ENCODE measurements at regions not wholly inside any gene's neighbourhood (a gene's known extent, or its start where the extent isn't known, plus 50 kb on each side); places are given as distances from the start of the nearest gene placed in this dataset.
A peak's percentile ranks its signal among the peaks of the same experiment; 100 is the strongest.

GRCh38 chr6:139534472-139535115 lies 160.1 kb upstream of the CITED2 start:
- Histone ChIP-seq H3K36me3 (no peaks in the 10 kb centered on the region), H3K4me3 (no peak overlapping the region), H3K27me3 (replicated peaks; ENCODE audit: insufficient read depth) (no peaks in the 10 kb centered on the region), H3K9me3 (no peaks in the 10 kb centered on the region), H3K4me1 (replicated peaks) (peaks cover 7% of the 10 kb centered on the region), H3K27ac (no peak overlapping the region)
- no peak for TF ChIP-seq POLR2A (IDR thresholded peaks at IDR 0.05)
- TF ChIP-seq, protein P1, sequence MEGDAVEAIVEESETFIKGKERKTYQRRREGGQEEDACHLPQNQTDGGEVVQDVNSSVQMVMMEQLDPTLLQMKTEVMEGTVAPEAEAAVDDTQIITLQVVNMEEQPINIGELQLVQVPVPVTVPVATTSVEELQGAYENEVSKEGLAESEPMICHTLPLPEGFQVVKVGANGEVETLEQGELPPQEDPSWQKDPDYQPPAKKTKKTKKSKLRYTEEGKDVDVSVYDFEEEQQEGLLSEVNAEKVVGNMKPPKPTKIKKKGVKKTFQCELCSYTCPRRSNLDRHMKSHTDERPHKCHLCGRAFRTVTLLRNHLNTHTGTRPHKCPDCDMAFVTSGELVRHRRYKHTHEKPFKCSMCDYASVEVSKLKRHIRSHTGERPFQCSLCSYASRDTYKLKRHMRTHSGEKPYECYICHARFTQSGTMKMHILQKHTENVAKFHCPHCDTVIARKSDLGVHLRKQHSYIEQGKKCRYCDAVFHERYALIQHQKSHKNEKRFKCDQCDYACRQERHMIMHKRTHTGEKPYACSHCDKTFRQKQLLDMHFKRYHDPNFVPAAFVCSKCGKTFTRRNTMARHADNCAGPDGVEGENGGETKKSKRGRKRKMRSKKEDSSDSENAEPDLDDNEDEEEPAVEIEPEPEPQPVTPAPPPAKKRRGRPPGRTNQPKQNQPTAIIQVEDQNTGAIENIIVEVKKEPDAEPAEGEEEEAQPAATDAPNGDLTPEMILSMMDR (IDR thresholded peaks at IDR 0.05): no peak
- TF ChIP-seq POLR2AphosphoS5 (IDR thresholded peaks at IDR 0.05): no peak
- no peak for DNase-seq (ENCODE audit: low spot score)
- intact Hi-C loops (cut with DNase I): loop anchor here (5.0 kb wide), 1 partner anchor 157 kb away; no protein-coding TSS in a partner anchor
- WGBS: 60% methylated on average over 5 of the region's 5 CpGs

- Histone ChIP-seq H3K4me3 (no peak overlapping the region), H3K27ac (no peak overlapping the region), H3K9me3 (no peaks in the 10 kb centered on the region), H3K36me3 (no peaks in the 10 kb centered on the region), H3K27me3 (replicated peaks; ENCODE audit: insufficient read depth) (no peaks in the 10 kb centered on the region), H3K4me1 (replicated peaks) (peaks cover 7% of the 10 kb centered on the region)
- WGBS: 54% methylated on average over 11 of the region's 11 CpGs
- TF ChIP-seq, protein P1 (IDR thresholded peaks at IDR 0.05): no peak
- TF ChIP-seq POLR2A (IDR thresholded peaks at IDR 0.05): no peak
- intact Hi-C loops (cut with DNase I): no loop called here
- DNase-seq (ENCODE audit: low spot score): peak; percentile 10
Observed at GRCh38 chr6:139533573-139534471, 159.4 kb upstream of the CITED2 start.

GRCh38 chr6:139533171-139533570 lies 158.7 kb upstream of the CITED2 start:
- H3K27me3 ChIP-seq (replicated peaks; ENCODE audit: insufficient read depth): no peaks in the 10 kb centered on the region
- TF ChIP-seq, protein P1 (IDR thresholded peaks at IDR 0.05): no peak
- TF ChIP-seq POLR2A (IDR thresholded peaks at IDR 0.05) (no peak), POLR2AphosphoS5 (IDR thresholded peaks at IDR 0.05) (no peak)
- WGBS: 93% methylated on average over 4 of the region's 4 CpGs
- no peak overlapping the region for H3K4me3 ChIP-seq
- no peaks in the 10 kb centered on the region for H3K9me3 ChIP-seq
- H3K27ac ChIP-seq: no peak overlapping the region
- H3K4me1 ChIP-seq (replicated peaks): peaks cover 7% of the 10 kb centered on the region
- DNase-seq (ENCODE audit: low spot score): no peak
- no peaks in the 10 kb centered on the region for H3K36me3 ChIP-seq
- intact Hi-C loops (cut with DNase I): no loop called here

DNA sequence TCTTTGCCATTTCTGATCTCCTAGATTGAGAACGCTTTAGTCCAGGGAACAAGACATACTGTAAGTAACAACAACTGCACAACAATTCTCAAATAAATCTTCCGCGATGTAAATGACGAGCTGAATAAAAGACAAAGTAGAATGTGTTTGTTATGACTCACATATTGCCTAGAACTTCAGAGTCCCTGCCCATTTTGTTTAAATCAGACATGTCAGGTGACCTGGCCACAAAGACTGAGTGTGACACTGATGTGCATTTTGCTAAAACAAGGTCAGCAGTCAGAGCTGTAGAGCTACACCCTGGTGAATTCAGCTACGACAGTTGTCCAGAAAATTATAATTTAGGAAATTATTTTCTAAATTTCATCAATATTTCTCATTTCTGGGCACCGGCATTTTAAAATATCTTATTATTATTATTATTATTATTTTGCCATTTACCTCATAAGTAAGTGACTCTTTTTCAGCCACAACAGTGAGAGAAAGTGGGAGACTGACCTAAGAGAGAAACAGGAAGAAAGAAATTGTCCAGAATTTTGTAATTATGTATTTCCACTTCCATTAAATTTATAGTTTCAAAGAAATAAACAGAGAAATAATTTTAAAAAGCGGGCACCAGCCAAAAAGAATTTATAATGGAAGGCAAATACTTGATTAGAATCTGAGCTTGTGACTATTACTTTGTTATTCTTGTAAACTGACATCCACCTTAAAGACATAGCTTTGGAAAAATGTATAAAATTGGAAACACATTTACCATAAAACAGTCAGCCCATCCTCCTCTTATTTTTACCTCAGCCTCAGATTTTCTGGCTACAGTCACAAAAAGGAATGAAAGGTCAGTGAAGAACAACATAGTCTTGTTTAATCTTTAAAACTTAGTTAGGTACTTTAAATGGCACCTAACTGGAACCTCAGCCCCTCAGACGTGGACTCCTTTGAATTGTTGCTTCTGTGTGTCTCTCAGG lies 157.0 kb upstream of the CITED2 start:
- Histone ChIP-seq H3K9me3 (no peaks in the 10 kb centered on the region), H3K4me1 (replicated peaks) (peaks cover 7% of the 10 kb centered on the region), H3K27ac (no peak overlapping the region), H3K4me3 (no peak overlapping the region), H3K27me3 (replicated peaks; ENCODE audit: insufficient read depth) (no peaks in the 10 kb centered on the region), H3K36me3 (no peaks in the 10 kb centered on the region)
- WGBS: 64% methylated on average over 8 of the region's 8 CpGs
- DNase-seq (ENCODE audit: low spot score): no peak
- TF ChIP-seq POLR2A (IDR thresholded peaks at IDR 0.05) (no peak), POLR2AphosphoS5 (IDR thresholded peaks at IDR 0.05) (no peak)
- TF ChIP-seq, protein P1 (IDR thresholded peaks at IDR 0.05): no peak
- intact Hi-C loops (cut with DNase I): no loop called here
